GM23338 (cell line): ENCODE measurements at regions not wholly inside any gene's neighbourhood (a gene's known extent, or its start where the extent isn't known, plus 50 kb on each side); places are given as distances from the start of the nearest gene placed in this dataset.

Experiments used
- CREB1 ChIP-seq: fragments of 250-450 bp; sonication (Bioruptor Pico); IDR thresholded peaks from 2 replicates; pipeline ENCODE4 v1.5.0; 2020; ENCODE audit warnings: low read depth, mild to moderate bottlenecking, moderate library complexity
- CTCF ChIP-seq, 2 experiments: fragments of 200-600 bp in 1 of 2; sonication (generic) in 1 of 2; conservative IDR thresholded peaks; 2 replicates each; pipeline versions ENCODE4 v1.5.1 to v1.6.1; 2016 to 2017; ENCODE audit warnings: antibody characterized with exemption in 2 of 2, low read depth in 2 of 2, mild to moderate bottlenecking in 2 of 2, moderate library complexity in 1 of 2
- ETS1 ChIP-seq: IDR thresholded peaks from 2 replicates; pipeline ENCODE4 v1.6.1; 2016; ENCODE audit warnings: antibody characterized with exemption
- EZH2 ChIP-seq: fragments of 200-600 bp; sonication (generic); IDR thresholded peaks from one replicate; pipeline ENCODE4 v1.8.0; 2017; ENCODE audit warnings: antibody characterized with exemption, mild to moderate bottlenecking, low read depth; ENCODE audit not compliant: unreplicated experiment
- EZH2phosphoT487 ChIP-seq: fragments of 200-600 bp; sonication (generic); IDR thresholded peaks from one replicate; pipeline ENCODE4 v1.8.1; 2018; ENCODE audit warnings: antibody characterized with exemption; ENCODE audit not compliant: unreplicated experiment
- JUNB ChIP-seq: IDR thresholded peaks from one replicate; pipeline ENCODE4 v1.6.1; 2016; ENCODE audit warnings: antibody characterized with exemption; ENCODE audit not compliant: unreplicated experiment
- NANOG ChIP-seq: IDR thresholded peaks from 2 replicates; pipeline ENCODE4 v1.6.1; 2016; ENCODE audit warnings: antibody characterized with exemption, borderline replicate concordance
- POLR2AphosphoS5 ChIP-seq: IDR thresholded peaks from 2 replicates; pipeline ENCODE4 v1.6.1; 2016; ENCODE audit warnings: antibody characterized with exemption, low read depth
- REST ChIP-seq: IDR thresholded peaks from one replicate; pipeline ENCODE4 v1.6.1; 2018; ENCODE audit warnings: antibody characterized with exemption; ENCODE audit not compliant: unreplicated experiment
- ZNF114 ChIP-seq: fragments of 250-450 bp; sonication (Bioruptor Pico); IDR thresholded peaks from 2 replicates; pipeline ENCODE4 v1.5.0; 2020; ENCODE audit warnings: mild to moderate bottlenecking, moderate library complexity
- ZNF462 ChIP-seq: fragments of 250-450 bp; sonication (Bioruptor Pico); IDR thresholded peaks from 2 replicates; pipeline ENCODE4 v1.5.0; 2020; ENCODE audit warnings: mild to moderate bottlenecking, moderate library complexity

- no peak for TF ChIP-seq POLR2AphosphoS5
- TF ChIP-seq REST = no peak
- TF ChIP-seq CTCF (conservative IDR thresholded peaks at IDR 0.05; ENCODE audit: low read depth in 2 of 2) = no peak
- no peak for TF ChIP-seq EZH2
- no peak for TF ChIP-seq JUNB
- TF ChIP-seq EZH2phosphoT487 = no peak
- no peak for TF ChIP-seq ETS1
- TF ChIP-seq CREB1 (CRISPR knock-in tag) = no peak
- no peak for TF ChIP-seq NANOG
- no peak for TF ChIP-seq ZNF114
- no peak for TF ChIP-seq ZNF462 (CRISPR knock-in tag)
Observed at GRCh38 chrX:114519524-114519923, 64.4 kb upstream of the HTR2C start.
